GM12878 (cell line): ENCODE measurements at regions not wholly inside any gene's neighbourhood (a gene's known extent, or its start where the extent isn't known, plus 50 kb on each side); places are given as distances from the start of the nearest gene placed in this dataset.

Source experiments
- ATAC-seq: fragments of 200-7000 bp; cut with Tn5 transposase; 3 replicates; pipeline ENCODE4 v1.9.1; 2020; ENCODE audit warnings: mild to moderate bottlenecking, moderate library complexity
- BruUV-seq: library from RNA; stranded (reverse); fragments of 400-500 nt; replicated peaks from 2 replicates; lab custom pipeline; 2021; lab: Mats Ljungman, UMichigan
- CTCF ChIA-PET: fragments of 300-600 bp; sonication (Branson Sonifier 250); formaldehyde crosslinking; extraction: SDS; loops from one replicate; lab custom pipeline; 2021; ENCODE audit warnings: inconsistent platforms; lab: Yijun Ruan, JAX
- POLR2A ChIA-PET: fragments of 350-600 bp; formaldehyde crosslinking; extraction: SDS; loops from one replicate; lab custom pipeline; 2021; ENCODE audit warnings: inconsistent platforms; lab: Charles Lee
- RAD21 ChIA-PET: fragments of 300-600 bp; sonication (Branson Sonifier 250); formaldehyde crosslinking; loops from one replicate; lab custom pipeline; 2023; ENCODE audit warnings: antibody characterized with exemption; ENCODE audit not compliant: unreplicated experiment; lab: Charles Lee
- SMC1A ChIA-PET: fragments of 300-600 bp; sonication (Branson Sonifier 250); formaldehyde crosslinking; loops from one replicate; lab custom pipeline; 2023; ENCODE audit not compliant: unreplicated experiment, uncharacterized antibody; lab: Charles Lee
- DNase-seq: peaks from one replicate; pipeline ENCODE4 v3.0.0-alpha.2; 2011; ENCODE audit warnings: low read depth, low spot score
- FAIRE-seq: peaks from 3 replicates; lab custom pipeline; 2011; peaks lifted over from hg19 to GRCh38; lab: Jason Lieb, UNC
- H2AFZ ChIP-seq: 2 replicates; pipeline ENCODE4 v1.6.0; 2011; ENCODE audit warnings: low read depth, low read length, control low read depth; ENCODE audit not compliant: control insufficient read depth
- H3K27ac ChIP-seq: 2 replicates; pipeline ENCODE4 v1.5.1; 2011; ENCODE audit warnings: control low read depth; ENCODE audit not compliant: control insufficient read depth, insufficient read depth
- H3K27me3 ChIP-seq, 2 experiments: replicated peaks in 1 of 2; 2 replicates each; pipeline versions ENCODE4 v1.6.0 to v1.6.1; 2011; ENCODE audit warnings: low read length in 1 of 2; ENCODE audit not compliant: control insufficient read depth in 2 of 2, insufficient read depth in 2 of 2
- H3K36me3 ChIP-seq, 2 experiments: 2 replicates each; pipeline ENCODE4 v1.5.1; 2011; ENCODE audit warnings: low read length in 1 of 2; ENCODE audit not compliant: control insufficient read depth in 2 of 2, insufficient read depth in 2 of 2
- H3K4me1 ChIP-seq: 2 replicates; pipeline ENCODE4 v1.6.1; 2011; ENCODE audit warnings: mild to moderate bottlenecking, low read length, moderate library complexity, mixed read lengths; ENCODE audit not compliant: control insufficient read depth, insufficient read depth
- H3K4me2 ChIP-seq: 2 replicates; pipeline ENCODE4 v1.6.0; 2011; ENCODE audit warnings: control low read depth; ENCODE audit not compliant: control insufficient read depth, insufficient read depth
- H3K4me3 ChIP-seq: fragments of 200-600 bp; sonication (generic); 2 replicates; pipeline ENCODE4 v1.5.1; 2016
- H3K79me2 ChIP-seq: 2 replicates; pipeline ENCODE4 v1.6.0; 2011; ENCODE audit warnings: low read length; ENCODE audit not compliant: control insufficient read depth, insufficient read depth
- H3K9ac ChIP-seq: 2 replicates; pipeline ENCODE4 v1.8.0; 2011; ENCODE audit warnings: low read length, control low read depth, mixed read lengths; ENCODE audit not compliant: control insufficient read depth, insufficient read depth
- H3K9me3 ChIP-seq: replicated peaks from 3 replicates; pipeline ENCODE4 v1.5.1; 2011; ENCODE audit warnings: mild to moderate bottlenecking, low read length; ENCODE audit not compliant: control insufficient read depth, insufficient read depth
- H4K20me1 ChIP-seq: 2 replicates; pipeline ENCODE4 v1.6.0; 2011; ENCODE audit not compliant: control insufficient read depth, insufficient read depth
- BACH1 ChIP-seq: fragments of 450-650 bp; IDR thresholded peaks from 2 replicates; pipeline ENCODE4 v1.6.1; 2017; ENCODE audit warnings: mild to moderate bottlenecking, borderline replicate concordance
- BRCA1 ChIP-seq: IDR thresholded peaks from 2 replicates; pipeline ENCODE4 v1.6.1; 2011; ENCODE audit warnings: low read depth, low read length, improper control_type of control experiment
- HCFC1 ChIP-seq: fragments of 150-350 bp; IDR thresholded peaks from 2 replicates; pipeline ENCODE4 v1.6.1; 2014; ENCODE audit warnings: low read length
- KLF5 ChIP-seq: fragments of 450-650 bp; IDR thresholded peaks from 2 replicates; pipeline ENCODE4 v1.6.1; 2014; ENCODE audit warnings: mild to moderate bottlenecking; ENCODE audit not compliant: partially characterized antibody
- POLR2A ChIP-seq: IDR thresholded peaks from 2 replicates; pipeline ENCODE4 v1.6.1; 2011; ENCODE audit warnings: low read depth, mild to moderate bottlenecking, low read length
- RAD51 ChIP-seq: fragments of 450-650 bp; IDR thresholded peaks from 2 replicates; pipeline ENCODE4 v1.6.1; 2016; ENCODE audit warnings: moderate library complexity, mild to moderate bottlenecking, inconsistent platforms
- STAT1 ChIP-seq: fragments of 450-650 bp; conservative IDR thresholded peaks from 2 replicates; pipeline ENCODE4 v1.6.1; 2014; ENCODE audit warnings: antibody characterized with exemption, mild to moderate bottlenecking
- TCF12 ChIP-seq: IDR thresholded peaks from 2 replicates; pipeline ENCODE4 v1.6.1; 2011; ENCODE audit warnings: low read depth, mild to moderate bottlenecking, low read length
- ZBED1 ChIP-seq: IDR thresholded peaks from 2 replicates; pipeline ENCODE4 v1.6.1; 2016; ENCODE audit warnings: borderline replicate concordance
- ZNF24 ChIP-seq: fragments of 450-650 bp; IDR thresholded peaks from 2 replicates; pipeline ENCODE4 v1.6.1; 2017; ENCODE audit warnings: antibody characterized with exemption, mild to moderate bottlenecking
- ZNF274 ChIP-seq: IDR thresholded peaks from one replicate; pipeline ENCODE4 v1.8.0; 2011; ENCODE audit not compliant: insufficient read length, insufficient read depth
- ZSCAN29 ChIP-seq: fragments of 450-650 bp; IDR thresholded peaks from 2 replicates; pipeline ENCODE4 v1.6.1; 2017; ENCODE audit warnings: mild to moderate bottlenecking, moderate library complexity
- WGBS: methylation state at CpG from one replicate; pipeline ENCODE4 v1.1.6; 2016; ENCODE audit warnings: low lambda C conversion rate; ENCODE audit not compliant: insufficient replicate concordance, insufficient coverage; ENCODE audit errors: missing lambda C conversion rate; 5-methylcytosine and 5-hydroxymethylcytosine counted together
- in situ Hi-C: fragments of 300-500 bp; cut with MboI; formaldehyde crosslinking; loops from 9 replicates; pipeline ENCODE4 v1.14.3; 2018; ENCODE audit warnings: mixed read lengths
- intact Hi-C: fragments of 100-400 bp; cut with micrococcal nuclease; formaldehyde crosslinking; loops from one replicate; pipeline ENCODE4 v1.14.2; 2022; ENCODE audit not compliant: unreplicated experiment
- TF ChIP-seq, protein P1 (sequence below), 3 experiments: IDR thresholded peaks in 2 of 3; conservative IDR thresholded peaks in 1 of 3; 2 replicates each; pipeline ENCODE4 v1.5.1; 2011; ENCODE audit warnings: low read depth in 3 of 3, low read length in 3 of 3, mild to moderate bottlenecking in 3 of 3, control low read depth in 2 of 3, moderate library complexity in 2 of 3, inconsistent platforms in 1 of 3, mixed read lengths in 1 of 3; ENCODE audit not compliant: control insufficient read depth in 2 of 3, insufficient read depth in 1 of 3; ENCODE audit errors: extremely low read depth in 1 of 3
- TF ChIP-seq, protein P2 (sequence below): fragments of 450-650 bp; IDR thresholded peaks from 2 replicates; pipeline ENCODE4 v1.6.1; 2017; ENCODE audit warnings: mild to moderate bottlenecking
- TF ChIP-seq, protein P3 (sequence below): fragments of 450-650 bp; IDR thresholded peaks from 2 replicates; pipeline ENCODE4 v1.6.1; 2017; ENCODE audit warnings: antibody characterized with exemption, mild to moderate bottlenecking, moderate library complexity
- TF ChIP-seq, protein P4 (sequence below): fragments of 450-650 bp; IDR thresholded peaks from 2 replicates; pipeline ENCODE4 v1.6.1; 2017; ENCODE audit warnings: low read depth, mild to moderate bottlenecking, moderate library complexity
- TF ChIP-seq, protein P5 (sequence below): fragments of 450-650 bp; IDR thresholded peaks from 2 replicates; pipeline ENCODE4 v1.6.1; 2016; ENCODE audit warnings: mild to moderate bottlenecking

DNA sequence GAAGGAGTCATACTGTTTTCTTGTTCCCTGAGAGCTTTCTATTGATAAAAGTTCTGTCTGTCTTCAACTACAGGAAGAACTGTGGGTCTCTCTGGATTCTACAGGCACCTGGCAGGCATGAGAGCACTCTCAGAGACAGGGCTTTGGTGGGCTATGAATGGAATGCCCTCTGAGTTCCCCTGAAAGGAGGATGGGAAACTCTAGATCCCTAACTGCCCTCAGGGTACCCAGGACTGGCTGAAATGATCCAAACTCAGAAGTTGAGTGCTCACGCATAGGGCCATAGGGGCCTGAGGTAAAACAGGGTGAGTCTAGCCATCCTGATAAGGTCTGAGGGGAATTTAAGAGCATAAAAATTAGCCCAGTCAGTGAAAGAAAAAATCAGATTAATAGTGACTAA, 59.0 kb upstream of the SCRG1 start:
- ATAC-seq (no peak), DNase-seq (no peak), FAIRE-seq (no peak)
- in situ Hi-C loops (no loop called here), intact Hi-C loops (no loop called here)
- no TSS peak for BruUV-seq
- 92% methylated on average over 1 of the region's 1 CpG for WGBS
- no peaks in the 10 kb centered on the region for H3K27me3 ChIP-seq
- no peak overlapping the region for H3K9ac ChIP-seq
- ChIA-PET RAD21 (no interaction called here), SMC1A (interaction anchor here (0.7 to 1.1 kb wide), 2 partner anchors 38 to 171 kb away, joined by 3 read pairs; no protein-coding TSS in a partner anchor), CTCF (interaction anchor here (0.7 to 1.0 kb wide), 2 partner anchors 11 to 15 kb away, joined by 3 to 4 read pairs; no protein-coding TSS in a partner anchor), POLR2A (no interaction called here)
- no peak overlapping the region for H3K27ac ChIP-seq
- no peaks in the 10 kb centered on the region for H3K4me1 ChIP-seq
- H3K4me3 ChIP-seq = no peak overlapping the region
- H3K79me2 ChIP-seq = no peaks in the 10 kb centered on the region
- H3K4me2 ChIP-seq = no peak overlapping the region
- H2AFZ ChIP-seq = no peak overlapping the region
- no peaks in the 10 kb centered on the region for H3K9me3 ChIP-seq
- no peaks in the 10 kb centered on the region for H4K20me1 ChIP-seq
- H3K36me3 ChIP-seq = no peaks in the 10 kb centered on the region
- no peak for TF ChIP-seq BRCA1
- TF ChIP-seq, protein P1, sequence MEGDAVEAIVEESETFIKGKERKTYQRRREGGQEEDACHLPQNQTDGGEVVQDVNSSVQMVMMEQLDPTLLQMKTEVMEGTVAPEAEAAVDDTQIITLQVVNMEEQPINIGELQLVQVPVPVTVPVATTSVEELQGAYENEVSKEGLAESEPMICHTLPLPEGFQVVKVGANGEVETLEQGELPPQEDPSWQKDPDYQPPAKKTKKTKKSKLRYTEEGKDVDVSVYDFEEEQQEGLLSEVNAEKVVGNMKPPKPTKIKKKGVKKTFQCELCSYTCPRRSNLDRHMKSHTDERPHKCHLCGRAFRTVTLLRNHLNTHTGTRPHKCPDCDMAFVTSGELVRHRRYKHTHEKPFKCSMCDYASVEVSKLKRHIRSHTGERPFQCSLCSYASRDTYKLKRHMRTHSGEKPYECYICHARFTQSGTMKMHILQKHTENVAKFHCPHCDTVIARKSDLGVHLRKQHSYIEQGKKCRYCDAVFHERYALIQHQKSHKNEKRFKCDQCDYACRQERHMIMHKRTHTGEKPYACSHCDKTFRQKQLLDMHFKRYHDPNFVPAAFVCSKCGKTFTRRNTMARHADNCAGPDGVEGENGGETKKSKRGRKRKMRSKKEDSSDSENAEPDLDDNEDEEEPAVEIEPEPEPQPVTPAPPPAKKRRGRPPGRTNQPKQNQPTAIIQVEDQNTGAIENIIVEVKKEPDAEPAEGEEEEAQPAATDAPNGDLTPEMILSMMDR (IDR thresholded peaks at IDR 0.05 in 2 of 3, conservative IDR thresholded peaks at IDR 0.05 in 1 of 3; ENCODE audit: control insufficient read depth in 2 of 3, extremely low read depth in 1 of 3, insufficient read depth in 1 of 3, low read depth in 3 of 3, low read length in 3 of 3) = no peak
- TF ChIP-seq, protein P2, sequence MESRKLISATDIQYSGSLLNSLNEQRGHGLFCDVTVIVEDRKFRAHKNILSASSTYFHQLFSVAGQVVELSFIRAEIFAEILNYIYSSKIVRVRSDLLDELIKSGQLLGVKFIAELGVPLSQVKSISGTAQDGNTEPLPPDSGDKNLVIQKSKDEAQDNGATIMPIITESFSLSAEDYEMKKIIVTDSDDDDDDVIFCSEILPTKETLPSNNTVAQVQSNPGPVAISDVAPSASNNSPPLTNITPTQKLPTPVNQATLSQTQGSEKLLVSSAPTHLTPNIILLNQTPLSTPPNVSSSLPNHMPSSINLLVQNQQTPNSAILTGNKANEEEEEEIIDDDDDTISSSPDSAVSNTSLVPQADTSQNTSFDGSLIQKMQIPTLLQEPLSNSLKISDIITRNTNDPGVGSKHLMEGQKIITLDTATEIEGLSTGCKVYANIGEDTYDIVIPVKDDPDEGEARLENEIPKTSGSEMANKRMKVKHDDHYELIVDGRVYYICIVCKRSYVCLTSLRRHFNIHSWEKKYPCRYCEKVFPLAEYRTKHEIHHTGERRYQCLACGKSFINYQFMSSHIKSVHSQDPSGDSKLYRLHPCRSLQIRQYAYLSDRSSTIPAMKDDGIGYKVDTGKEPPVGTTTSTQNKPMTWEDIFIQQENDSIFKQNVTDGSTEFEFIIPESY = no peak
- TF ChIP-seq TCF12 = no peak
- no peak for TF ChIP-seq ZNF24
- TF ChIP-seq, protein P3, sequence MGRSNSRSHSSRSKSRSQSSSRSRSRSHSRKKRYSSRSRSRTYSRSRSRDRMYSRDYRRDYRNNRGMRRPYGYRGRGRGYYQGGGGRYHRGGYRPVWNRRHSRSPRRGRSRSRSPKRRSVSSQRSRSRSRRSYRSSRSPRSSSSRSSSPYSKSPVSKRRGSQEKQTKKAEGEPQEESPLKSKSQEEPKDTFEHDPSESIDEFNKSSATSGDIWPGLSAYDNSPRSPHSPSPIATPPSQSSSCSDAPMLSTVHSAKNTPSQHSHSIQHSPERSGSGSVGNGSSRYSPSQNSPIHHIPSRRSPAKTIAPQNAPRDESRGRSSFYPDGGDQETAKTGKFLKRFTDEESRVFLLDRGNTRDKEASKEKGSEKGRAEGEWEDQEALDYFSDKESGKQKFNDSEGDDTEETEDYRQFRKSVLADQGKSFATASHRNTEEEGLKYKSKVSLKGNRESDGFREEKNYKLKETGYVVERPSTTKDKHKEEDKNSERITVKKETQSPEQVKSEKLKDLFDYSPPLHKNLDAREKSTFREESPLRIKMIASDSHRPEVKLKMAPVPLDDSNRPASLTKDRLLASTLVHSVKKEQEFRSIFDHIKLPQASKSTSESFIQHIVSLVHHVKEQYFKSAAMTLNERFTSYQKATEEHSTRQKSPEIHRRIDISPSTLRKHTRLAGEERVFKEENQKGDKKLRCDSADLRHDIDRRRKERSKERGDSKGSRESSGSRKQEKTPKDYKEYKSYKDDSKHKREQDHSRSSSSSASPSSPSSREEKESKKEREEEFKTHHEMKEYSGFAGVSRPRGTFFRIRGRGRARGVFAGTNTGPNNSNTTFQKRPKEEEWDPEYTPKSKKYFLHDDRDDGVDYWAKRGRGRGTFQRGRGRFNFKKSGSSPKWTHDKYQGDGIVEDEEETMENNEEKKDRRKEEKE = no peak
- TF ChIP-seq ZSCAN29 = no peak
- no peak for TF ChIP-seq BACH1
- TF ChIP-seq, protein P4, sequence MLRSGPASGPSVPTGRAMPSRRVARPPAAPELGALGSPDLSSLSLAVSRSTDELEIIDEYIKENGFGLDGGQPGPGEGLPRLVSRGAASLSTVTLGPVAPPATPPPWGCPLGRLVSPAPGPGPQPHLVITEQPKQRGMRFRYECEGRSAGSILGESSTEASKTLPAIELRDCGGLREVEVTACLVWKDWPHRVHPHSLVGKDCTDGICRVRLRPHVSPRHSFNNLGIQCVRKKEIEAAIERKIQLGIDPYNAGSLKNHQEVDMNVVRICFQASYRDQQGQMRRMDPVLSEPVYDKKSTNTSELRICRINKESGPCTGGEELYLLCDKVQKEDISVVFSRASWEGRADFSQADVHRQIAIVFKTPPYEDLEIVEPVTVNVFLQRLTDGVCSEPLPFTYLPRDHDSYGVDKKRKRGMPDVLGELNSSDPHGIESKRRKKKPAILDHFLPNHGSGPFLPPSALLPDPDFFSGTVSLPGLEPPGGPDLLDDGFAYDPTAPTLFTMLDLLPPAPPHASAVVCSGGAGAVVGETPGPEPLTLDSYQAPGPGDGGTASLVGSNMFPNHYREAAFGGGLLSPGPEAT = no peak
- no peak for TF ChIP-seq ZNF274
- no peak for TF ChIP-seq ZBED1
- no peak for TF ChIP-seq KLF5
- TF ChIP-seq POLR2A = no peak
- TF ChIP-seq, protein P5, sequence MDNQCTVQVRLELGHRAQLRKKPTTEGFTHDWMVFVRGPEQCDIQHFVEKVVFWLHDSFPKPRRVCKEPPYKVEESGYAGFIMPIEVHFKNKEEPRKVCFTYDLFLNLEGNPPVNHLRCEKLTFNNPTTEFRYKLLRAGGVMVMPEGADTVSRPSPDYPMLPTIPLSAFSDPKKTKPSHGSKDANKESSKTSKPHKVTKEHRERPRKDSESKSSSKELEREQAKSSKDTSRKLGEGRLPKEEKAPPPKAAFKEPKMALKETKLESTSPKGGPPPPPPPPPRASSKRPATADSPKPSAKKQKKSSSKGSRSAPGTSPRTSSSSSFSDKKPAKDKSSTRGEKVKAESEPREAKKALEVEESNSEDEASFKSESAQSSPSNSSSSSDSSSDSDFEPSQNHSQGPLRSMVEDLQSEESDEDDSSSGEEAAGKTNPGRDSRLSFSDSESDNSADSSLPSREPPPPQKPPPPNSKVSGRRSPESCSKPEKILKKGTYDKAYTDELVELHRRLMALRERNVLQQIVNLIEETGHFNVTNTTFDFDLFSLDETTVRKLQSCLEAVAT = no peak
- no peak for TF ChIP-seq HCFC1
- no peak for TF ChIP-seq RAD51
- no peak for TF ChIP-seq STAT1
